H9 (cell line): ENCODE measurements at regions not wholly inside any gene's neighbourhood (a gene's known extent, or its start where the extent isn't known, plus 50 kb on each side); places are given as distances from the start of the nearest gene placed in this dataset.

Source experiments
- DNase-seq: peaks from one replicate; pipeline ENCODE4 v3.0.0-alpha.2; 2017
- H2AFZ ChIP-seq: one replicate; pipeline ENCODE4 v1.6.1; 2013; ENCODE audit warnings: mild to moderate bottlenecking, low read length, control low read depth, moderate library complexity
- H2AK5ac ChIP-seq: 2 replicates; pipeline ENCODE4 v1.6.1; 2013; ENCODE audit warnings: low read length, control low read depth, mixed read lengths; ENCODE audit not compliant: insufficient read length
- H2BK120ac ChIP-seq: one replicate; pipeline ENCODE4 v1.6.1; 2013; ENCODE audit warnings: low read depth, mild to moderate bottlenecking, low read length, control low read depth, inconsistent platforms; ENCODE audit not compliant: poor library complexity, severe bottlenecking
- H2BK12ac ChIP-seq: 2 replicates; pipeline ENCODE4 v1.6.1; 2013; ENCODE audit warnings: low read length, control low read depth, mixed read lengths, low read depth; ENCODE audit not compliant: insufficient read length
- H2BK15ac ChIP-seq: 2 replicates; pipeline ENCODE4 v1.6.1; 2013; ENCODE audit warnings: low read depth, low read length, control low read depth
- H2BK20ac ChIP-seq: one replicate; pipeline ENCODE4 v1.6.1; 2013; ENCODE audit warnings: low read depth, mild to moderate bottlenecking, low read length, control low read depth, inconsistent platforms; ENCODE audit not compliant: poor library complexity, severe bottlenecking
- H2BK5ac ChIP-seq: 2 replicates; pipeline ENCODE4 v1.6.1; 2013; ENCODE audit warnings: low read length, control low read depth, mixed read lengths; ENCODE audit not compliant: insufficient read length
- H3K14ac ChIP-seq: 2 replicates; pipeline ENCODE4 v1.6.1; 2013; ENCODE audit warnings: low read length, control low read depth; ENCODE audit not compliant: insufficient read depth
- H3K18ac ChIP-seq: 2 replicates; pipeline ENCODE4 v1.6.1; 2013; ENCODE audit warnings: low read depth, mild to moderate bottlenecking, mixed read lengths, low read length, control low read depth; ENCODE audit not compliant: insufficient read length
- H3K23ac ChIP-seq: 2 replicates; pipeline ENCODE4 v1.6.1; 2013; ENCODE audit warnings: low read length, control low read depth, mixed read lengths, low read depth; ENCODE audit not compliant: insufficient read length
- H3K23me2 ChIP-seq: 2 replicates; pipeline ENCODE4 v1.6.1; 2013; ENCODE audit warnings: low read depth, mild to moderate bottlenecking, mixed read lengths, low read length, control low read depth; ENCODE audit not compliant: insufficient read length, poor library complexity, severe bottlenecking
- H3K27ac ChIP-seq: 2 replicates; pipeline ENCODE4 v1.5.1; 2013; ENCODE audit warnings: low read length, control low read depth, mixed read lengths, low read depth; ENCODE audit not compliant: insufficient read length
- H3K27me3 ChIP-seq: 2 replicates; pipeline ENCODE4 v1.6.1; 2013; ENCODE audit warnings: low read length, control low read depth, inconsistent platforms; ENCODE audit not compliant: insufficient read depth
- H3K4ac ChIP-seq: 2 replicates; pipeline ENCODE4 v1.6.1; 2013; ENCODE audit warnings: low read depth, mild to moderate bottlenecking, control low read depth, inconsistent platforms, low read length, moderate library complexity
- H3K4me1 ChIP-seq: 2 replicates; pipeline ENCODE4 v1.6.1; 2013; ENCODE audit warnings: low read length, control low read depth, inconsistent platforms; ENCODE audit not compliant: insufficient read depth
- H3K4me2 ChIP-seq: 2 replicates; pipeline ENCODE4 v1.6.1; 2013; ENCODE audit warnings: low read length, control low read depth, mixed read lengths; ENCODE audit not compliant: insufficient read length, insufficient read depth
- H3K56ac ChIP-seq: 2 replicates; pipeline ENCODE4 v1.6.1; 2013; ENCODE audit warnings: low read depth, mild to moderate bottlenecking, mixed read lengths, low read length, control low read depth; ENCODE audit not compliant: insufficient read length
- H3K79me1 ChIP-seq: 2 replicates; pipeline ENCODE4 v1.6.1; 2013; ENCODE audit warnings: low read depth, mild to moderate bottlenecking, moderate library complexity, low read length, control low read depth, inconsistent platforms; ENCODE audit not compliant: insufficient read depth, poor library complexity, severe bottlenecking
- H3K79me2 ChIP-seq: 2 replicates; pipeline ENCODE4 v1.6.1; 2013; ENCODE audit warnings: low read length, control low read depth, inconsistent platforms; ENCODE audit not compliant: insufficient read depth
- H3K9ac ChIP-seq: 2 replicates; pipeline ENCODE4 v1.6.1; 2013; ENCODE audit warnings: low read length, control low read depth, mixed read lengths; ENCODE audit not compliant: insufficient read length; ENCODE audit errors: extremely low read depth
- H3K9me3 ChIP-seq: one replicate; pipeline ENCODE4 v1.6.1; 2013; ENCODE audit warnings: low read depth, low read length, inconsistent platforms; ENCODE audit not compliant: control insufficient read depth
- H3T11ph ChIP-seq: one replicate; pipeline ENCODE4 v1.6.1; 2013; ENCODE audit warnings: mild to moderate bottlenecking, low read length, control low read depth, inconsistent platforms
- H4K20me1 ChIP-seq: one replicate; pipeline ENCODE4 v1.6.1; 2013; ENCODE audit not compliant: control insufficient read depth, insufficient read length, insufficient read depth
- H4K5ac ChIP-seq: 2 replicates; pipeline ENCODE4 v1.6.1; 2013; ENCODE audit warnings: low read depth, mild to moderate bottlenecking, mixed read lengths, low read length, control low read depth; ENCODE audit not compliant: insufficient read length
- H4K8ac ChIP-seq: replicated peaks from 2 replicates; pipeline ENCODE4 v1.6.1; 2013; ENCODE audit warnings: low read length, control low read depth, mixed read lengths, low read depth; ENCODE audit not compliant: insufficient read length
- H4K91ac ChIP-seq: 2 replicates; pipeline ENCODE4 v1.6.1; 2013; ENCODE audit warnings: low read depth, mild to moderate bottlenecking, moderate library complexity, mixed read lengths, low read length, control low read depth; ENCODE audit not compliant: insufficient read length
- H3K27ac Mint-ChIP-seq, 3 experiments: 2 replicates in 2 of 3; 3 replicates in 1 of 3; pipeline ENCODE4 v1.8.0; 2020 to 2021; ENCODE audit warnings: mixed read lengths in 3 of 3, mild to moderate bottlenecking in 1 of 3, moderate library complexity in 1 of 3
- H3K27me3 Mint-ChIP-seq: 2 replicates; pipeline ENCODE4 v1.8.0; 2021; ENCODE audit warnings: low read depth, mild to moderate bottlenecking, moderate library complexity, mixed read lengths
- H3K36me3 Mint-ChIP-seq, 3 experiments: 2 replicates in 2 of 3; 3 replicates in 1 of 3; pipeline ENCODE4 v1.8.0; 2020 to 2021; ENCODE audit warnings: low read depth in 3 of 3, mixed read lengths in 3 of 3; ENCODE audit not compliant: insufficient read depth in 1 of 3
- H3K4me1 Mint-ChIP-seq, 2 experiments: 2 replicates each; pipeline ENCODE4 v1.8.0; 2020; ENCODE audit warnings: mixed read lengths in 2 of 2
- H3K4me3 Mint-ChIP-seq, 2 experiments: 2 replicates in 1 of 2; 3 replicates in 1 of 2; pipeline ENCODE4 v1.8.0; 2020 to 2021; ENCODE audit warnings: mild to moderate bottlenecking in 2 of 2, mixed read lengths in 2 of 2, moderate library complexity in 1 of 2
- H3K9me3 Mint-ChIP-seq, 2 experiments: 2 replicates in 1 of 2; 3 replicates in 1 of 2; pipeline ENCODE4 v1.8.0; 2020; ENCODE audit warnings: mild to moderate bottlenecking in 2 of 2, mixed read lengths in 2 of 2, moderate library complexity in 1 of 2
- WGBS: extraction: QIAGEN DNeasy Blood & Tissue Kit; methylation state at CpG from one replicate; pipeline ENCODE4 v1.1.7; 2013; ENCODE audit warnings: missing lambda C conversion rate, low lambda C conversion rate, mixed read lengths; ENCODE audit not compliant: insufficient read length; ENCODE audit errors: extremely low coverage; 5-methylcytosine and 5-hydroxymethylcytosine counted together
- TF ChIP-seq, protein P1 (sequence below): fragments of 200-600 bp; sonication (generic); conservative IDR thresholded peaks from 3 replicates; pipeline ENCODE4 v1.8.0; 2021; ENCODE audit warnings: antibody characterized with exemption, mild to moderate bottlenecking

GRCh38 chr5:159553792-159554191 lies 223.5 kb upstream of the IL12B start:
- Histone ChIP-seq H3K27ac (no peak overlapping the region), H3K9ac (no peak overlapping the region), H3T11ph (no peak overlapping the region), H2BK20ac (no peak overlapping the region), H3K79me1 (no peaks in the 10 kb centered on the region), H3K56ac (no peak overlapping the region), H2BK120ac (no peak overlapping the region), H3K23me2 (no peaks in the 10 kb centered on the region), H3K79me2 (no peaks in the 10 kb centered on the region), H3K27me3 (no peaks in the 10 kb centered on the region), H3K14ac (no peak overlapping the region), H2BK5ac (no peak overlapping the region), H3K4me2 (no peak overlapping the region), H3K23ac (no peak overlapping the region), H3K4ac (no peak overlapping the region), H3K9me3 (no peaks in the 10 kb centered on the region), H4K8ac (no peak overlapping the region), H2BK15ac (no peak overlapping the region), H3K18ac (no peak overlapping the region), H2AFZ (no peak overlapping the region), H2AK5ac (no peak overlapping the region), H4K91ac (no peak overlapping the region), H4K20me1 (no peaks in the 10 kb centered on the region), H3K4me1 (no peaks in the 10 kb centered on the region), H2BK12ac (no peak overlapping the region), H4K5ac (no peak overlapping the region)
- TF ChIP-seq, protein P1, sequence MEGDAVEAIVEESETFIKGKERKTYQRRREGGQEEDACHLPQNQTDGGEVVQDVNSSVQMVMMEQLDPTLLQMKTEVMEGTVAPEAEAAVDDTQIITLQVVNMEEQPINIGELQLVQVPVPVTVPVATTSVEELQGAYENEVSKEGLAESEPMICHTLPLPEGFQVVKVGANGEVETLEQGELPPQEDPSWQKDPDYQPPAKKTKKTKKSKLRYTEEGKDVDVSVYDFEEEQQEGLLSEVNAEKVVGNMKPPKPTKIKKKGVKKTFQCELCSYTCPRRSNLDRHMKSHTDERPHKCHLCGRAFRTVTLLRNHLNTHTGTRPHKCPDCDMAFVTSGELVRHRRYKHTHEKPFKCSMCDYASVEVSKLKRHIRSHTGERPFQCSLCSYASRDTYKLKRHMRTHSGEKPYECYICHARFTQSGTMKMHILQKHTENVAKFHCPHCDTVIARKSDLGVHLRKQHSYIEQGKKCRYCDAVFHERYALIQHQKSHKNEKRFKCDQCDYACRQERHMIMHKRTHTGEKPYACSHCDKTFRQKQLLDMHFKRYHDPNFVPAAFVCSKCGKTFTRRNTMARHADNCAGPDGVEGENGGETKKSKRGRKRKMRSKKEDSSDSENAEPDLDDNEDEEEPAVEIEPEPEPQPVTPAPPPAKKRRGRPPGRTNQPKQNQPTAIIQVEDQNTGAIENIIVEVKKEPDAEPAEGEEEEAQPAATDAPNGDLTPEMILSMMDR, result no peak
- H3K36me3 Mint-ChIP-seq, result no peaks in the 10 kb centered on the region
- H3K4me3 Mint-ChIP-seq, result no peak overlapping the region
- no peak overlapping the region for H3K27ac Mint-ChIP-seq
- peaks cover 0 to 2% of the 10 kb centered on the region in 2 experiments; a peak in 1 of 5 replicates for H3K9me3 Mint-ChIP-seq
- DNase-seq, result no peak
- H3K4me1 Mint-ChIP-seq, result no peaks in the 10 kb centered on the region
- no peaks in the 10 kb centered on the region for H3K27me3 Mint-ChIP-seq
- WGBS, result no CpG with 5 or more reads among the region's 2 CpGs
